ENCODE measurements at regions not wholly inside any gene's neighbourhood (a gene's known extent, or its start where the extent isn't known, plus 50 kb on each side); places are given as distances from the start of the nearest gene placed in this dataset.
"Not testable (repeated sequence)": the region's sequence is repeated elsewhere in the genome, so short reads cannot be mapped to it uniquely, and the experiment has no call there.

DNA sequence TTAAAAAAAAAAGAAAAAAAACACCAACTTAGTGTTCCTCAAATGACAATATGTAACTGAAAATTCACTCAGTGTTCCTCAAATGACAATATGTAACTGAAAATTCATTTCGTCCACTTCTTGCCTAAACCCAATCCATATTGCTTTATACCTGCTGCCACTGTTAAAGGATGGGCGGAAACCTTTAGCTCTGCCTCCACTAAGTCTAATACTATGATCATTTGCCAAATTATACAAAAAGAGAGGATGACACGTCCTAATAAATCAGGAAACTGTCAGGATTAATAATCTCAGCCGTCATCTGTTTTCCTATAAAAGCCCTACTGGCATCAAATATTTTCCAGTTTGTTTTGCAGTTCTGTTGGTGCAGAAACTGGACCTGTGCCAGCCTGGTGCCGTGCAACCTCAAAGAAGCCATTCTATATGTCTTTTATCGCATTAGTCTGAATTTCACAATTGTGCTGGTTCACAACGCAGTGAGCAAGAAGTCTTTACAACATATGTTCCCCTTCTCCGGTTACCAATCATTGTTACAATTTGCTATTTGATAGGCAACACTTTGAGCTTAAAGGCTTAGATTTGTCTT, 160.4 kb upstream of the KCNH8 start:
- H3K27ac ChIP-seq (ENCODE audit: low read length): no peak overlapping the region
- intact Hi-C loops (cut with DNase I): no loop called here

DNA sequence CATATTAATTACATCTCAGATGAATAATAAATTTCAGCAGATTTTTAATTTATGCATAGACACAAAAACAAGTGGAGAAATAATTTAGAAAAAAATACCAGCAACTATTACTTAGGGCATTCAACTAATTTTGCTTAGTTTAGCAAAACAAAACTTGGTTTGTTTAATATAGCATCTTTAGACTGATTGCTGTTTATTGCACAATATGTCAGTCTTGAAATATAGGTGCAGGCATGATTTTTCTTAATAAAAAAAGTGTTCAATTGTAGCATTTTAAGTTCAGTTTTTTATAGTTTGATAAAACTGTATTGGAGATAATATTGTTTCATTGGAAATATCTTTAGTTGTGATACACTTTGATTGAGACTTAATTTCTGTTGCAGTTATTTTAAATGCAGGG, 161.2 kb upstream of the KCNH8 start:
- H3K4me3 ChIP-seq (ENCODE audit: low read length): no peak overlapping the region
- H3K27ac ChIP-seq (ENCODE audit: low read length): no peak overlapping the region
- H3K27me3 ChIP-seq (ENCODE audit: control insufficient read depth, insufficient read depth): no peaks in the 10 kb centered on the region
- intact Hi-C loops (cut with DNase I): no loop called here
- DNase-seq (no peak), ATAC-seq (no peak)
- no peaks in the 10 kb centered on the region for H3K9me3 ChIP-seq (ENCODE audit: control insufficient read depth, low read length)
- no peaks in the 10 kb centered on the region for H3K4me1 ChIP-seq (ENCODE audit: control insufficient read depth, insufficient read depth, low read length)

More for the DNA sequence above, 160.4 kb upstream of the KCNH8 start:
- Histone ChIP-seq H3K4me3 (ENCODE audit: low read length) (no peak overlapping the region), H3K27me3 (ENCODE audit: control insufficient read depth, insufficient read depth) (no peaks in the 10 kb centered on the region), H3K4me1 (ENCODE audit: control insufficient read depth, insufficient read depth, low read length) (no peaks in the 10 kb centered on the region), H3K9me3 (ENCODE audit: control insufficient read depth, low read length) (no peaks in the 10 kb centered on the region)
- WGBS: 52% methylated on average over 8 of the region's 8 CpGs
- ATAC-seq (no peak), DNase-seq (peak in 1 of 3 donors; percentile 21)

DNA sequence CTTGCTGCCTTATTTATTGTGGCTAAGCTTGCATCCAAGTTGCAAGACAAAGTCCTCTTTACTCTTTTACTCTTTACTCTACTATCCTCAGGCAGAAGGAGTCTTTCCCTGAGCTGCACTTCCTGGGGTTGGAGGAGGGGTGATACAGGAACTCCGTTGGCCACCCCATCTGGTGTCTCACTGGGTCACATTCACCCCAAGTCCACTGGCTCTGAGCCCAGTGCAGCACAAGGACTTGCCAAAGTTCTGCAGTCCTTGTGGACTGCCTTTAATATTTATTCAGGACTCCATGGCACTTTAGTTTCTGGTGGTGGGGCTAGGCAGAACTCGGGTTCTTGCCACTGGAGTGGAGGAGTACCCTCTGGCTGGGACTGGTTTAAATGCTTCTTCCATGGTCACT, 165.4 kb upstream of the KCNH8 start:
- intact Hi-C loops (cut with DNase I): no loop called here
- DNase-seq: no peak
- H3K27me3 ChIP-seq (ENCODE audit: control insufficient read depth, insufficient read depth): no peaks in the 10 kb centered on the region
- H3K4me1 ChIP-seq (ENCODE audit: control insufficient read depth, insufficient read depth, low read length): no peaks in the 10 kb centered on the region
- no peak overlapping the region for H3K4me3 ChIP-seq (ENCODE audit: low read length)
- H3K27ac ChIP-seq (ENCODE audit: low read length): no peak overlapping the region
- H3K9me3 ChIP-seq (ENCODE audit: control insufficient read depth, low read length): no peaks in the 10 kb centered on the region
- ATAC-seq: no peak
- WGBS: 41% methylated on average over 2 of the region's 2 CpGs

DNA sequence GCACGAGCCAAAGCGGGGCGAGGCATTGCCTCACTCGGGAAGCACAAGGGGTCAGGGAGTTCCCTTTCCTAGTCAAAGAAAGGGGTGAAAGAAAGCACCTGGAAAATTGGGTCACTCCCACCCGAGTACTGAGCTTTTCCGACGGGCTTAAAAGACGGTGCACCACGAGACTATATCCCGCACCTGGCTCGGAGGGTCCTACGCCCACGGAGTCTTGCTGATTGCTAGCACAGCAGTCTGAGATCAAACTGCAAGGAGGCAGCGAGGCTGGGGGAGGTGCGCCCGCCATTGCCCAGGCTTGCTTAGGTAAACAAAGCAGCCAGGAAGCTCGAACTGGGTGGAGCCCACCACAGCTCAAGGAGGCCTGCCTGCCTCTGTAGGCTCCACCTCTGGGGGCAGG, 172.2 kb upstream of the KCNH8 start:
- intact Hi-C loops (cut with DNase I); H3K27me3 ChIP-seq (ENCODE audit: control insufficient read depth, insufficient read depth); ATAC-seq; H3K4me1 ChIP-seq (ENCODE audit: control insufficient read depth, insufficient read depth, low read length); H3K9me3 ChIP-seq (ENCODE audit: control insufficient read depth, low read length); H3K27ac ChIP-seq (ENCODE audit: low read length); H3K4me3 ChIP-seq (ENCODE audit: low read length); DNase-seq: not testable (repeated sequence)
- WGBS: 84% methylated on average over 17 of the region's 17 CpGs

DNA sequence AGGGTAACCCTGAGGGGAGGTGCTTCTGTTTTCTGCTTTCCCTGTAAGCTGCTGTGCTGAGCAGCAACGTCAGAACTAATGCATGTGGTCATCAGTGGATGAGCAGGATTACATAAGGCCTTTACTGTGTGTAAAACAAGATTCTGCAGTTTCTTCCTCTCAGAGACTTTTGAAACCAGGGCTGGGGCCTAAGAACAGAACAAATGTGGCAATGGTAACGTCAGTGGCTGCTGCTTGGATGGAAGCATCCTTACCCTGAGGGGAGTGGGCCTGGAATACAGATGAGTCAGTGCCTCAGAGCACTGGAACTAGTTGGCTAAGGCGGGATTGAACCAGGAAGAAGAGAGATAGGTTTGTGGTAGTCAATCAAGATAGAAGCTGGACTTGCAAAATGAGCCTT, 180.2 kb upstream of the KCNH8 start:
- DNase-seq (no peak), ATAC-seq (no peak)
- H3K9me3 ChIP-seq (ENCODE audit: control insufficient read depth, low read length): no peaks in the 10 kb centered on the region
- no peak overlapping the region for H3K4me3 ChIP-seq (ENCODE audit: low read length)
- 51% methylated on average over 3 of the region's 3 CpGs for WGBS
- intact Hi-C loops (cut with DNase I): no loop called here
- no peaks in the 10 kb centered on the region for H3K27me3 ChIP-seq (ENCODE audit: control insufficient read depth, insufficient read depth)
- H3K27ac ChIP-seq (ENCODE audit: low read length): no peak overlapping the region
- H3K4me1 ChIP-seq (ENCODE audit: control insufficient read depth, insufficient read depth, low read length): no peaks in the 10 kb centered on the region

DNA sequence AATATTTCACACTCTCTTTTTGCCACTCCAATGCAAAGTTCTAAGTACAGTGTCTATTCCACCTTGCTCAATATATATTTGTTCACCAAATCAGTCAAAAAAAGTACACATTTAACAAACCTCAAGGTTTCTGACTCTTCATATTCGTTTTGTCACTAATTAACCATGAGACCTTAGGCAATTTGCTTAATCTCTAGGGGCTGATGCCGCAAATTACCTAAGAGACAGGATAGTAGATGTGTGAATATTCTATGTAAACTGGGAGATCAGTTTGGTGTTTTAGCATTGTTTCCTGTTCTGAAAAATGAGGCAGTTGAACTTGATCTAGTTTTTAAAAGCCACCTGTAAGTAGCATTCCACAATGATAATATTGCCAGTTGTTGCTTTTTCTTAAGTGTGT, 182.5 kb upstream of the KCNH8 start:
- WGBS: 68% methylated on average over 2 of the region's 2 CpGs
- Histone ChIP-seq H3K4me3 (ENCODE audit: low read length) (no peak overlapping the region), H3K4me1 (ENCODE audit: control insufficient read depth, insufficient read depth, low read length) (no peaks in the 10 kb centered on the region), H3K9me3 (ENCODE audit: control insufficient read depth, low read length) (no peaks in the 10 kb centered on the region), H3K27ac (ENCODE audit: low read length) (no peak overlapping the region), H3K27me3 (ENCODE audit: control insufficient read depth, insufficient read depth) (no peaks in the 10 kb centered on the region)
- ATAC-seq (no peak), DNase-seq (no peak)
- intact Hi-C loops (cut with DNase I): no loop called here

DNA sequence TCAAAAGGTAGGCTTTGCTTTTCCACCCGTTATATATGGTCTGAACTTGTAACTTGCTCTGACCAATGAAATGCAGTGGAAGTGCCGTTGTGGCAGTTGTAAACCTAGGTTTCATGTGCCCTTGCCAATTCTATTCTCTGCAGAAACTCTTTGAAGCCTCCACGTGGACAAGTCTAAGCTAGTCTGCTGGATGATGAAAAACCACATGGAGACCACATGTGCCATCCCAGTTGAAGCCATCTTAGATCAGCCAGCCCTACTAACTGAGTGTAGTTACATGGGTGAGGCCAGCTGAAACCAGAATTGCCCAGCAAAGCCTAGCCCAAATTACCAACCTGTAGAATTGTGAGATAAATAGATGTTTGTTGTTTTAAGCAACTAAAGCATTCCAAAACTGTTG, 183.7 kb upstream of the KCNH8 start:
- WGBS: 66% methylated on average over 3 of the region's 3 CpGs
- Histone ChIP-seq H3K4me3 (ENCODE audit: low read length) (no peak overlapping the region), H3K9me3 (ENCODE audit: control insufficient read depth, low read length) (no peaks in the 10 kb centered on the region), H3K27ac (ENCODE audit: low read length) (no peak overlapping the region), H3K27me3 (ENCODE audit: control insufficient read depth, insufficient read depth) (no peaks in the 10 kb centered on the region), H3K4me1 (ENCODE audit: control insufficient read depth, insufficient read depth, low read length) (no peaks in the 10 kb centered on the region)
- intact Hi-C loops (cut with DNase I): no loop called here
- DNase-seq (no peak), ATAC-seq (no peak)

DNA sequence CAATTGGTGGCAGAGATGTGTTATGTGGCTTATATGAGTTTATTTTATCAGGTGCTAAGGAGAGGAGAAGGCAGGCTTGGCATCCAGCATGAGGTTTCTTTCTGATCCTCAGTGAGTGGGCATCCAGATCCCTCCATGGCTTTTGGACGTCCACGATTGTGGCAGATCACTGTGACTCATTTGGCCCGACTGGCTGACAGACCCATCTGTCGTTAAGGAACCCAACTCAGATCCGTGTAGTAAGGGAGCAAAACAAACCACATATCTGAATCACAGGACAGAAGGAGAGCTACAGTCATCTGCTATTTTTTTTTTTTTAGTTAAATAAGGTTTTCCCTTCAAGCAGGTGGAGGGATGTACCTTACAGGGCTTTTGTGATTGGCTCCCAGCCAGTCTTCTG, 197.0 kb upstream of the KCNH8 start:
- intact Hi-C loops (cut with DNase I): no loop called here
- 80% methylated on average over 5 of the region's 5 CpGs for WGBS
- no peak overlapping the region for H3K27ac ChIP-seq (ENCODE audit: low read length)
- no peaks in the 10 kb centered on the region for H3K27me3 ChIP-seq (ENCODE audit: control insufficient read depth, insufficient read depth)
- no peak overlapping the region for H3K4me3 ChIP-seq (ENCODE audit: low read length)
- ATAC-seq: no peak
- DNase-seq: no peak
- no peaks in the 10 kb centered on the region for H3K9me3 ChIP-seq (ENCODE audit: control insufficient read depth, low read length)
- H3K4me1 ChIP-seq (ENCODE audit: control insufficient read depth, insufficient read depth, low read length): no peaks in the 10 kb centered on the region

DNA sequence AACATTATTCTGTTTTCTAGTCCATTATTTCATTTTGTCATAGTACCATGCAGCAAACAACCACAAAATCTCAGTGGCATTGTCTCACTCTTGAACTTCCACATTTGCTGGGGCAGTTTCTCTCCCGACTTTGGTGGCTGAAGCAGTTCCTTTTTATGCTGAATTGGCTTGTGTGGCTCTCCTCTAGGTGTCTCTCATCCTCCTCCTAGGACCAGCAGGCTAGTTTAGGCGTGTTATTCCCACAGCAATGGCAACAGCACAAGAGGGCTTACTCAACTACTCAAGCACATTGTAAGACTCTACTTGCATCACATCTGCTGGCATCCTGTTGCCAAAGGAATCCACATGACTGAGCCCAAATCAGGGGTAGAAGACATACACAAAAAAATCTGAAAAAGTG, 201.8 kb upstream of the KCNH8 start:
- ATAC-seq (no peak), DNase-seq (no peak)
- no peaks in the 10 kb centered on the region for H3K4me1 ChIP-seq (ENCODE audit: control insufficient read depth, insufficient read depth, low read length)
- WGBS: 33% methylated on average over 2 of the region's 2 CpGs
- H3K27ac ChIP-seq (ENCODE audit: low read length): no peak overlapping the region
- H3K27me3 ChIP-seq (ENCODE audit: control insufficient read depth, insufficient read depth): no peaks in the 10 kb centered on the region
- no peaks in the 10 kb centered on the region for H3K9me3 ChIP-seq (ENCODE audit: control insufficient read depth, low read length)
- H3K4me3 ChIP-seq (ENCODE audit: low read length): no peak overlapping the region
- intact Hi-C loops (cut with DNase I): no loop called here

DNA sequence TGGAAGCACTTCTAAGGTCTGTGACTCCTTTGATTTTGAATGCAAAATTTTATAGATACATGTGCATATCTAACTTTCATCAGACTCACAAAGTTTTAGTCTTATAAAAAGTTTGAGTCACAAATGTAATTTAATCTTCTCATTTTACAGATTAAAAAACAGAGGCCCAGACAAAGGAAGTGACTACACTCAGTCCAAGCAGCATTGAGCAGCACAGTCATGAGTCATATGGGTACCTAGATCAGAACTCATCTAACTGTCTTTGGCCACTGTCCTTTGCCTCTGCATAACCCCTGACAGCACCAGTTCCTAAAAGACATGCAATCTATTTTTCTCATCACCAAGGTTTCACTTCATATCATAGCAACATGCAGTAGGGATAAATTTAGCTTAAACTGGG, 210.7 kb upstream of the KCNH8 start:
- DNase-seq (no peak), ATAC-seq (no peak)
- Histone ChIP-seq H3K9me3 (ENCODE audit: control insufficient read depth, low read length) (no peaks in the 10 kb centered on the region), H3K4me1 (ENCODE audit: control insufficient read depth, insufficient read depth, low read length) (no peaks in the 10 kb centered on the region), H3K27ac (ENCODE audit: low read length) (no peak overlapping the region), H3K27me3 (ENCODE audit: control insufficient read depth, insufficient read depth) (no peaks in the 10 kb centered on the region), H3K4me3 (ENCODE audit: low read length) (no peak overlapping the region)
- intact Hi-C loops (cut with DNase I): no loop called here

DNA sequence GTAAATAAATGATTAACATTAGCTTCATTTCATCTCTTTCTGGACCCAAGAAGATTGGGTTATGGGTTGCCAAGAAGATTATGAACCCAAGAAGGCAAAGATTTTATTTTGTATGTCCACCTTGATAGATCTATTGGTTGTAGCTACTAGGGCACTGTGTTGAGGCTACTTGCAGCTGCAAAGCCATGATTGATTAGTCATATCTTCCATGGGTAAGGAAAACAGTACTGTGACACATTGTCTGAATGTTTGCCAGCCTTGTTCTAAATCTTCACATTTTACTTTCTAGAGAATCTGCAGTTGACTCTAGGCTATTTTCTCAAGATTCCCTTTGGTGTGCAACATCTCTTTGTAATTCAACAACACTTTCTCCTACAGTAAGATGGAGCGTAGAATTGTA, 229.2 kb upstream of the KCNH8 start:
- Histone ChIP-seq H3K9me3 (ENCODE audit: control insufficient read depth, low read length) (no peaks in the 10 kb centered on the region), H3K4me3 (ENCODE audit: low read length) (no peak overlapping the region), H3K27me3 (ENCODE audit: control insufficient read depth, insufficient read depth) (no peaks in the 10 kb centered on the region), H3K4me1 (ENCODE audit: control insufficient read depth, insufficient read depth, low read length) (no peaks in the 10 kb centered on the region), H3K27ac (ENCODE audit: low read length) (no peak overlapping the region)
- no peak for ATAC-seq
- no peak for DNase-seq
- whole genome bisulfite sequencing: 80% methylated on average over 1 of the region's 1 CpG
- intact Hi-C loops (cut with DNase I): no loop called here

DNA sequence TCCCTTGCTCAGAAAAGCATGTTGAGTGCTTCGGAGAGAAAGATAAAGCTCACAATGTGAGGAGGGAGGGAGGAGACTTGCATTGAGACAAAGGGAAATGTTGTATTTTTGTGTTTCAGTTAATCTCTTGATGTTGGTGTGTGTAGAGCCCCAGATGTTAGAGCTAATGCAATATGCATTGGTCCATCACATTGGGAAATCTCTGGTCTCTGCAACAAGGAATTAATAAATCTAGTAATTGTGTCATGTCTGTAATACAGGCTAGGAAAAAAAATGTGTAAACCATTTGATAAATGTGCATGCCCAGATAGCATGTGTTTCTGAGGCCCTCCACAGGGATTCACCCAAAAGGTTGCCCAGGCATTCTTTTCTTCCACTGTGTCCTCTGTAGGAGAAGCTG, 230.4 kb upstream of the KCNH8 start:
- intact Hi-C loops (cut with DNase I): no loop called here
- WGBS: 62% methylated on average over 1 of the region's 1 CpG
- DNase-seq (no peak), ATAC-seq (no peak)
- H3K9me3 ChIP-seq (ENCODE audit: control insufficient read depth, low read length): no peaks in the 10 kb centered on the region
- no peaks in the 10 kb centered on the region for H3K4me1 ChIP-seq (ENCODE audit: control insufficient read depth, insufficient read depth, low read length)
- no peak overlapping the region for H3K27ac ChIP-seq (ENCODE audit: low read length)
- no peak overlapping the region for H3K4me3 ChIP-seq (ENCODE audit: low read length)
- H3K27me3 ChIP-seq (ENCODE audit: control insufficient read depth, insufficient read depth): no peaks in the 10 kb centered on the region

Measured in right cardiac atrium (tissue), 5 donors.